Loucy (cell line): ENCODE measurements at regions not wholly inside any gene's neighbourhood (a gene's known extent, or its start where the extent isn't known, plus 50 kb on each side); places are given as distances from the start of the nearest gene placed in this dataset.

Source experiments
- EZH2phosphoT487 ChIP-seq: fragments of 200-600 bp; IDR thresholded peaks from 2 replicates; pipeline ENCODE4 v1.6.1; 2018; ENCODE audit warnings: antibody characterized with exemption, mild to moderate bottlenecking, moderate library complexity, borderline replicate concordance
- TF ChIP-seq, protein P1 (sequence below): fragments of 200-600 bp; sonication (generic); conservative IDR thresholded peaks from 2 replicates; pipeline ENCODE4 v1.5.1; 2014; ENCODE audit warnings: mild to moderate bottlenecking, antibody characterized with exemption, low read length

DNA sequence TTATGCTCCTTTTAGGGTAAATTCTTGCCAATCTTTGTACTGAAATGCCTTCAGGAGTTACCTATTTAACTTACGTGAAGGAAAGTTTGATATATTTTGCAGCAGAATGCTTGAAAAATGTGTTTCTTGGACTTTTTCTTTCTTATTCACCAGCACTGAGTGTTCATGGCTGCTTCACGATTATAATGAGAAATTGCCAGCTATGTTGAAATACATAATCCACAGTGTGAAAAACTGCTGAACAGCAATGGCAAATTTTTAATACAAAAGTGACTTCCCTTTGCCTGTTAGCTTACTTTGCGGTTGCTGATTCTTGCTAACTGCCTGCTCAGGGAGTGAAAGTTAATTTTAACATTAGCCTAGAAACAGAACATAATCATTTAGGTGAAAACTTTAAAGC, 153.8 kb upstream of the SLC4A4 start:
- TF ChIP-seq, protein P1, sequence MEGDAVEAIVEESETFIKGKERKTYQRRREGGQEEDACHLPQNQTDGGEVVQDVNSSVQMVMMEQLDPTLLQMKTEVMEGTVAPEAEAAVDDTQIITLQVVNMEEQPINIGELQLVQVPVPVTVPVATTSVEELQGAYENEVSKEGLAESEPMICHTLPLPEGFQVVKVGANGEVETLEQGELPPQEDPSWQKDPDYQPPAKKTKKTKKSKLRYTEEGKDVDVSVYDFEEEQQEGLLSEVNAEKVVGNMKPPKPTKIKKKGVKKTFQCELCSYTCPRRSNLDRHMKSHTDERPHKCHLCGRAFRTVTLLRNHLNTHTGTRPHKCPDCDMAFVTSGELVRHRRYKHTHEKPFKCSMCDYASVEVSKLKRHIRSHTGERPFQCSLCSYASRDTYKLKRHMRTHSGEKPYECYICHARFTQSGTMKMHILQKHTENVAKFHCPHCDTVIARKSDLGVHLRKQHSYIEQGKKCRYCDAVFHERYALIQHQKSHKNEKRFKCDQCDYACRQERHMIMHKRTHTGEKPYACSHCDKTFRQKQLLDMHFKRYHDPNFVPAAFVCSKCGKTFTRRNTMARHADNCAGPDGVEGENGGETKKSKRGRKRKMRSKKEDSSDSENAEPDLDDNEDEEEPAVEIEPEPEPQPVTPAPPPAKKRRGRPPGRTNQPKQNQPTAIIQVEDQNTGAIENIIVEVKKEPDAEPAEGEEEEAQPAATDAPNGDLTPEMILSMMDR, result no peak
- TF ChIP-seq EZH2phosphoT487, result no peak
